ENCODE measurements at regions not wholly inside any gene's neighbourhood (a gene's known extent, or its start where the extent isn't known, plus 50 kb on each side); places are given as distances from the start of the nearest gene placed in this dataset.
"Not testable (repeated sequence)": the region's sequence is repeated elsewhere in the genome, so short reads cannot be mapped to it uniquely, and the experiment has no call there.

DNA sequence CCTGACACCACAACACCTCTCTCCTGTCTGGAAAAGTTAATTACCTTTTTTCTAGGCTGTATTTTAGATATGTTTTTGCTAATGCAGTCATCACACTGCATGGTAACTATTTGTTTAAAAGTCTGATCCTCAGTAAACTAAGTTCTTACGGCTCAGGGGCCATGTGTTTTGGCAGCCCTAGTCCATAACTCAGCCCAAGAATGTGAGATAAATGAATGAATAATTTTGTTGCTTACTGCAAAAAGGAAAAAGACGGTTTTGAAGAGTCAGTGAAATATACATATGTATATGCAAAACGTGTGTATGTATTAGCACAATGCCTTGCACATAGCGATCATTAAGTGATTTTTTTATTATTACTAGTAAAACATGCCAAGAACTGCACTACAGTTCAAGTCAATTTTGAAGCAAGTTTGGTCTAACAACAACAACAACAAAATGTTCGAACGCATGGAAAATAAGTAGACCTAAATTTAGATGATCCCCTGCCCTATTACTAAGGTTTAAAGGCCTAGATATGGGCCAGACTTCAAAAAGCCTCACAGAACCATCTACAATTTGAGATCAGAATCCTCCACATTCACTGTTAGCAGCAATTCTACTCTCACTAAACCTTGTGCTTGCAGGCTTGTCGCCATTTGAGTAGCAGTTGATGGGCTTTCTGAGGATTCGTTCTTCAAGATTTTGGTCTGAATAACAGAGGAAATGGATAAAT is 140.0 kb downstream of the NDUFA12 start:
- FAIRE-seq (no peak), DNase-seq (ENCODE audit: extremely low spot score, insufficient read length, low read depth) (no peak)

- peak; percentile 15 for FAIRE-seq
- no peak for DNase-seq (ENCODE audit: extremely low spot score, insufficient read length, low read depth)
Measured at GRCh38 chr12:94862421-94862820, 141.1 kb downstream of the NDUFA12 start.

- FAIRE-seq, result no peak
- DNase-seq (ENCODE audit: extremely low spot score, insufficient read length, low read depth), result no peak
Measured at GRCh38 chr12:94856324-94856723, 147.2 kb downstream of the NDUFA12 start.

GRCh38 chr12:94855853-94856252 is 147.6 kb downstream of the NDUFA12 start:
- FAIRE-seq (no peak), DNase-seq (ENCODE audit: extremely low spot score, insufficient read length, low read depth) (no peak)

DNA sequence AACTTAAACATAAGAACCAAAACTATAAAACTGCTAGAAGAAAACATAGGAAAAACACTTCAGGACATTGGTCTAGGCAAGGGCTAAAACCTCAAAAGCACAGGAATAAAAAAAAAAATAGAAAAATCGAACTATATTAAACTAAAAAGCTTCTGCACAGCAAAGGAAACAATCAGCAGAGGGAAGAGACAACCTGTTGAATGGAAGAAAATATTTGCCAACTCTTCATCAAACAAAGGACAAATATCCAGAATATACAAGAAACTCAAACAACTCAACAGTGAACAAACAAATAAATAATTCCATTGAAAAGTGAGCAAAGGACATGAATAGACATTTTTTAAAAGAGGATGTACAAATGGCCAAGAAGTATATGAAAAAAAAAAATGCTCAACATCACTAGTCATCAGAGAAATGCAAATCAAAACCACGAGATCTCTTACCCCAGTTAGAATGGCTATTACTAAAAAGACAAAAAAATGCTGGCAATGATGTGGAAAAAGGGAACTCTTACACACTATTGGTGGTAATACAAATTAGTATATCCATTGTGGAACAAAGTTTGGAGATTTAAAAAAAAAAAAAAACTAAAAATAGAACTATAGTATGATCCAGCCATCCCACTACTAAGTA is 152.0 kb downstream of the NDUFA12 start:
- FAIRE-seq, result peak; percentile 66
- no peak for DNase-seq (ENCODE audit: extremely low spot score, insufficient read length, low read depth)

GRCh38 chr12:94849411-94849976 is 154.0 kb downstream of the NDUFA12 start:
- DNase-seq (ENCODE audit: extremely low spot score, insufficient read length, low read depth) (no peak), FAIRE-seq (no peak)

DNA sequence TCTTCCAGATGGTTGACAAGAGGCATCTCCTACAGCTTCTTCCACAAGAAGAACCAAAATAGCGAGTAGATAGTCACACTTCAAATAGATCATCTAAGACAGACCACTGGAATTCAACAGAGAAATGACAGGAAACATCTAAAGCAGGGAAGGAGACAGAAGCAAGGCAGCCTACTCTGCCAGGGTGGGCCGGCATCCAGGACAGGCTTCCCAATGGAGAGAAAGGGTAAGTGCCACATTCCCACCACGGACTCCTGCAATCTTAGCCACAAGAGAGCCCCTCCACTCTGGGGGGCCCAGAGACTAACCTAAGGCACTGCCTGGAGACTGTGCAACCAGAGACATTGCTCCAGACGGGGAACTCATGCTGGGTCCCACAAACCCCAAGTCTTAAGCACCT is 154.5 kb downstream of the NDUFA12 start:
- no peak for DNase-seq (ENCODE audit: extremely low spot score, insufficient read length, low read depth)
- no peak for FAIRE-seq

DNA sequence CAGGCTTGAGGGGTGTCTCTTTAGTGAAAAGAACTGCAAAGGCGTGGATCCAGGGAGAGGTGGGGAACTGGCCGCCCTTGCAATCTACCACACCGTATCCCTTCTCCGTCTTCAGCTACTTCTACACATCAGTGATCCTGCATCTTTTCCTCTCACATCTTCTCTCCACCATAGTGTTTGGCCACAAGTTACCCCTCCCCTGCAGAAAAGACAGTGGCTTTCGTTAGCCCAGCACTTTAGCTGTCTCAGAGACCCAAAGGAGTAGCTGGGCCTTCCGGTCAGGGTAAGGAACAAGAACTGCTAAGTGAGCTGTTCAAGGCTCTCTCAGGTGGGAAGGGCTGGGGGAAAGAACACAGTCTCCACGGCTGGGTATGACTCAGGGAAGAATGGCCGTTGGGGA is 158.4 kb downstream of the NDUFA12 start:
- DNase-seq (ENCODE audit: extremely low spot score, insufficient read length, low read depth), result no peak
- FAIRE-seq, result no peak

- FAIRE-seq (no peak), DNase-seq (ENCODE audit: extremely low spot score, insufficient read length, low read depth) (no peak)
Measured at GRCh38 chr12:94844452-94844851, 159.0 kb downstream of the NDUFA12 start.

GRCh38 chr12:94841904-94842610 is 161.4 kb downstream of the NDUFA12 start:
- FAIRE-seq (peak; percentile 15), DNase-seq (ENCODE audit: extremely low spot score, insufficient read length, low read depth) (no peak)

DNA sequence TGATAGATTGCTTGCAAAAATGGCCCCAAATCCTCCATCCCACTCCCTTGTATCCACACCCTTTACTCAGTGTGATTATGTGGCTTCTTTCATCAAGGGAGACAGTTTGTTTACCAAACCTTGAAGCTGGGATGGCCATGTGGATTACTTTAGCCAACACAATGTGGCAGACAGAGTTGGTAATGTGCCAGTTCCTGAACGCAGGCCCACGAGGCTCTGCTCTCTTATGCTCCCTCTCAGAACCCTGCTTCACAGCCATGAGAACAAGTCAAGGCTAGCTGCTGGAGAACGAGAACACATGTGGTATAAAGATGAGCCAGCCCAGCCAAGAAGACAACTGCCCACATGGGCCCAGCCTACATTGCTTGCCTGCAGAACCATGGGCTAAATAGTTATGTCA is 162.3 kb downstream of the NDUFA12 start:
- no peak for DNase-seq (ENCODE audit: extremely low spot score, insufficient read length, low read depth)
- FAIRE-seq, result no peak

GRCh38 chr12:94839347-94839746 is 164.2 kb downstream of the NDUFA12 start:
- FAIRE-seq, result peak; percentile 90
- no peak for DNase-seq (ENCODE audit: extremely low spot score, insufficient read length, low read depth)

DNA sequence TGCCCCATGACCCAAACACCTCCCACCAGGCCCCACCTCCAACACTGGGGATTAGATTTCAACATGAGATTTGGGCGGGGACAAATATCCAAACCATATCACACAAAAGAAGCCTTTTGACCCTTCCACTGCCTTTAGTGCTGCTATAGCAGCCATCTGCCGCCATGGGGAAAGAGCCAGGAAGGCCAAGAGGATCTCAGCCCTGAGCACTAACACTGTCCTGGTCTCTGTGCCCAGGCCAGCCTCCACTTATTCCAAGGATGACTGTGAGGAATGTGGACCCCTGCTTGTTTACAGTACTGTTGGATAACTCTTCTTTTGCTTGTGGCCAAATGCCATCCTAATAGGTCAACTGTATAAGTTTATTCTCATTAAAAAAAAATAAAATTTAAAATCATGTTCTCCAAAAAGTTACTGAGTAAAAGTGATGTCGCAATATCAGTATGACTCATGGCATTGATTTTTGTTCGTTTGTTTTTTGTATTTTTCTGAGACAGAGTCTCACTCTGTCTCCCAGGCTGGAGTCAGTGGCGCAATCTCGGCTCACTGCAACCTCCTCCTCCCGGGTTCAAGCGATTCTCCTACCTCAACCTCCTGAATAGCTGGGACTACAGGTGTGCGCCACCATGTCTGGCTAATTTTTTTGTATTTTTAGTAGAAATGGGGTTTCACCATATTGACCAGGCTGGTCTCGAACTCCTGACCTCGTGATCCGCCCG is 166.4 kb downstream of the NDUFA12 start:
- not testable (repeated sequence) for DNase-seq (ENCODE audit: extremely low spot score, insufficient read length, low read depth); FAIRE-seq

DNA sequence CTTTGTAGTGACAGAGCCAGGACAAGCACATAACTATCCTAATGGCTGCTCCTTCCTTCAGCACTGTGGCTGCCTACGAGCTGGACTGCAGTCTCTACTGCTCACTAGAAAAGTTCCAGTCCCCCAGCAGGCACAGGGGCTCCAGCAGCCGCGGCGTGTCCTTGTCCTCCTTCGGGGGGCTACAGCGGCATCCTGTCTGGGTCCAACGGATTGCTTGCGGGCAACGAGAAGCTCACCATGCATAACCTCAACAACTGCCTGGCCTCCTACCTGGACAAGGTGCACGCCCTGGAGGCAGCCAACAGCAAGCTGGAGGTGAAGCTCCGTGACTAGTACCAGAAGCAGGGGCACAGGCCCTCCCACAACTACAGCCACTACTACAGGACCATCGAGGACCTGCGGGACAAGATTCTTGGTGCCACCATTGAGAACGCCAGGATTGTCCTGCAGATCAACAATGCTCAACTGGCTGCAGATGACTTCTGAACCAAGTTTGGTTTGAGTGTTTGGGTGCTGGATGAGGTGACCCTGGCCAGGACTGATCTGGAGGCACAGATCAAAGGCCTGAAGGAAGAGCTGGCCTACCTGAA is 169.4 kb downstream of the NDUFA12 start:
- FAIRE-seq (no peak), DNase-seq (ENCODE audit: extremely low spot score, insufficient read length, low read depth) (no peak)

- DNase-seq (ENCODE audit: extremely low spot score, insufficient read length, low read depth) (no peak), FAIRE-seq (no peak)
Measured at GRCh38 chr12:94832780-94833681, 170.5 kb downstream of the NDUFA12 start.

DNA sequence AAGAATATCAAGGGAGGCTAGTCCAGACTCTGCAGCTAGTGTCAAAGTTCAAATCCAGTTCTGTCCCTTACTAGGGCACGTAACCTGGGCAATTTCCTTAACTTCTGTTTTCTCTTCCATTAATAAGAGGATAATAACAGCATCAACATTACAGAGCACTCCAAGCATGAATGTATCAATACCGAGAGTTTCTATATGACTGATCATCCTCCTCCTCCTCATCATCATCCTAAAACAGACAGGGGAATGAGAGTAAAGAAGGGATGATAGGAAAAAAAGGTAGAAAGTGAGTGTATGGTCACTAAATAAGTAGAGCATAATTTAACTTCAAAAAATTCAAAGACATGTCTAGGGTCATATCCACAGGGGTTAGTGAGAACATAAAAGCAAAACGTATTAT is 171.4 kb downstream of the NDUFA12 start:
- FAIRE-seq (no peak), DNase-seq (ENCODE audit: extremely low spot score, insufficient read length, low read depth) (no peak)

DNA sequence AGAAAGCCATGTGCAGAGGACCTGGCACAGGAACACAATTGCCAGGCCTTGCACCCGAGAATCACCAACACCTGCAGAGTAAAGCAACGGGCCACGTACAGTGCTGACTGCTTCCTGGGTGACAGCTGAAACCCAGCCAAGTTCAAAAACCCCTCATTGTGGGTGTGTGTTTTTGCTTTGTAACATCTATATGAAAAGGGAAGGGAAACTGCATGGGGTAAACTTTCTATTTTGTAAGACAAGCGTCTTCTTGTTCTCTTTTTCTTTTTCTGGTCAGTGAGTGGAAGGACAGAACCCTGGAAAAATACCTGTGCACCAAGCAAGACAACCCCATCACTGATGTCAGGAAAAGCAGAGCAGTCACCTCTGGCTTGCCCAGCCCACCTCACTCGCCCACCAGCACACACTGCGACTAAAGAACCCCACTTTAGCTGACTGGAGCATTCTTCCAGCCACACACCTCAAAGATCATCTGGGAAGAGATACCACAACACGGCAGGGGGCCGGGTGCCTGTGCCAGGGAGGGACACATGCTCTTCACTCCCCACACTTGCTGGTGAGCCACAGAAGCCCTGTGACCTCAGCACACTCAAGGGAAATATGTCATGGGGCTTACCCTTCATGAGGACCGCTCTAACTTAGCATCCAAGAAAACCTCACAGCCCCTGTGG is 172.3 kb downstream of the NDUFA12 start:
- peak; percentile 72 for DNase-seq (ENCODE audit: extremely low spot score, insufficient read length, low read depth)
- FAIRE-seq, result peak; percentile 99

DNA sequence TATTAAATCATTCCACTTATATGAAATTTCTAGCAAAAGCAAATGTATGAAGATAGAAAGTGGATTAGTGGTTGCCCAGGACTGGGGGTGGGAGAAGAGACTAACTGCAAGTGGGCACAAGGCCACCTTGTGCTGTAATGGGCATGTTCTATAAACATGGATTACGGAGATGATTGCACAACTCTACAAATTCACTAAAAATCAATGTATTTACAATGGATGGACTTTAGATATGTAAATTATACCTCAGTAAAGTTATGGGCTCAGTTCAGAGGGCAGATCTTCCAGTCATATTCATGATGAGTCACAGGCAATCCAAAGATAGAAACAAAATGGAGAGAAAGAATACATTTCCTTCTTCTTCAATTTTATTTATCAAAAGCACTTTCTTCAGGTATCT is 173.9 kb downstream of the NDUFA12 start:
- FAIRE-seq (no peak), DNase-seq (ENCODE audit: extremely low spot score, insufficient read length, low read depth) (no peak)

Measured in GM18507 (cell line).